Endothelial cell (in vitro differentiated cells): ENCODE measurements at regions not wholly inside any gene's neighbourhood (a gene's known extent, or its start where the extent isn't known, plus 50 kb on each side); places are given as distances from the start of the nearest gene placed in this dataset.

Experiments
- DNase-seq: peaks from one replicate; pipeline ENCODE4 v3.0.0; 2021; ENCODE audit warnings: low spot score
- H3K27ac Mint-ChIP-seq: one replicate; pipeline ENCODE4 v1.8.0; 2021; ENCODE audit warnings: mixed read lengths, inconsistent platforms; ENCODE audit not compliant: unreplicated experiment
- H3K27me3 Mint-ChIP-seq: one replicate; pipeline ENCODE4 v1.8.0; 2021; ENCODE audit warnings: mild to moderate bottlenecking, moderate library complexity, mixed read lengths, inconsistent platforms; ENCODE audit not compliant: unreplicated experiment
- H3K36me3 Mint-ChIP-seq: one replicate; pipeline ENCODE4 v1.8.0; 2021; ENCODE audit warnings: mild to moderate bottlenecking, low read depth, mixed read lengths, inconsistent platforms; ENCODE audit not compliant: unreplicated experiment
- H3K4me1 Mint-ChIP-seq: one replicate; pipeline ENCODE4 v1.8.0; 2021; ENCODE audit warnings: mild to moderate bottlenecking, mixed read lengths, inconsistent platforms; ENCODE audit not compliant: unreplicated experiment
- H3K4me3 Mint-ChIP-seq: one replicate; pipeline ENCODE4 v1.8.0; 2021; ENCODE audit warnings: mild to moderate bottlenecking, mixed read lengths, inconsistent platforms; ENCODE audit not compliant: unreplicated experiment
- H3K9me3 Mint-ChIP-seq: one replicate; pipeline ENCODE4 v1.8.0; 2021; ENCODE audit warnings: mixed read lengths, inconsistent platforms; ENCODE audit not compliant: unreplicated experiment
- TF ChIP-seq, protein P1 (sequence below): fragments of 200-600 bp; sonication (generic); IDR thresholded peaks from one replicate; pipeline ENCODE4 v1.5.0; 2021; ENCODE audit warnings: antibody characterized with exemption; ENCODE audit not compliant: unreplicated experiment

DNA sequence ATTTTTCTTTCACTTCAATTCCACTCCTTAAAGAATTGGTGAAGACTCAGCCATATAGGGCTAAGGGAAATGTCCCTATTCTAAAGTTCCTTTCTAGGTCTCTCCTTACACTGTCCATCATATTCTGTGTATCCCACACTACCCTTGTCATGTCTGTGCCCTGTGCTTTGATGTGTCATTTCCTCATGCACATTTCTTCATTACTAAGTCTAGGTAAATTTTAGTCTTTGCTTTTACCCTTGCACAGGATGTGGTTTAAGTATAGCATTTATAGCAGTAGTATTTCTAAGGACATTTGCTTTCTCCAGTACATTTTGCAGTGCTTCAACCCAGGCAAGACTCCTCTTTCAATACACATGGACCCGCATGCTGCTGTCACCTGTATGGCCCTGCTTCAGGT is 221.5 kb upstream of the ACVR2A start:
- H3K27ac Mint-ChIP-seq: no peak overlapping the region
- no peaks in the 10 kb centered on the region for H3K4me1 Mint-ChIP-seq

DNA sequence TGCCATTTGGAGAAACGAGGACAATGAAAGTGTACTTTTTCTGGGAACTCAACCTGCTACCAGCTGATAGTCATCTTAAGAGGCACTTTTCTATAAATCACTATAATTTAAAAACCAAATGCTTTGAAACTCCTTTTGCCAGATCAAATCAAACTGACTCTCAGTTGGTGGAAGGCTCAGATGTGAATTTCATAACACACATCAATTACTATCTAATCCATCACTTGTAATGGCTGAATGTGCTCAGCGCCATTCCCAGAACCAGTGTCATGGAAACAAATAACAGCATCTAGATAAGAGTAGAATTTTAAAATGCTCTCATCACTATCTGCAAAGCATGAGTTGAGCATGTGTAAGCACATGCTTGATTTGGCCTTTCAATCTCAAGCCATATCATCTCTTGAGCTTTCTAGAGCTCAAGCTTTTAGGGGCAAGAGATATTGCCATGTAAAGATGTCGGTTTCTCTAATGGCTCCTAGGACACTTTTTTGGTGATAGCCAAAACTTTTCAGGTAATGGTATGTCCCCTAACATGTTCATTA is 223.1 kb upstream of the ACVR2A start:
- Mint-ChIP-seq H3K36me3 (no peaks in the 10 kb centered on the region), H3K4me1 (no peaks in the 10 kb centered on the region), H3K9me3 (no peaks in the 10 kb centered on the region), H3K27ac (no peak overlapping the region), H3K4me3 (no peak overlapping the region), H3K27me3 (no peaks in the 10 kb centered on the region)
- TF ChIP-seq, protein P1, sequence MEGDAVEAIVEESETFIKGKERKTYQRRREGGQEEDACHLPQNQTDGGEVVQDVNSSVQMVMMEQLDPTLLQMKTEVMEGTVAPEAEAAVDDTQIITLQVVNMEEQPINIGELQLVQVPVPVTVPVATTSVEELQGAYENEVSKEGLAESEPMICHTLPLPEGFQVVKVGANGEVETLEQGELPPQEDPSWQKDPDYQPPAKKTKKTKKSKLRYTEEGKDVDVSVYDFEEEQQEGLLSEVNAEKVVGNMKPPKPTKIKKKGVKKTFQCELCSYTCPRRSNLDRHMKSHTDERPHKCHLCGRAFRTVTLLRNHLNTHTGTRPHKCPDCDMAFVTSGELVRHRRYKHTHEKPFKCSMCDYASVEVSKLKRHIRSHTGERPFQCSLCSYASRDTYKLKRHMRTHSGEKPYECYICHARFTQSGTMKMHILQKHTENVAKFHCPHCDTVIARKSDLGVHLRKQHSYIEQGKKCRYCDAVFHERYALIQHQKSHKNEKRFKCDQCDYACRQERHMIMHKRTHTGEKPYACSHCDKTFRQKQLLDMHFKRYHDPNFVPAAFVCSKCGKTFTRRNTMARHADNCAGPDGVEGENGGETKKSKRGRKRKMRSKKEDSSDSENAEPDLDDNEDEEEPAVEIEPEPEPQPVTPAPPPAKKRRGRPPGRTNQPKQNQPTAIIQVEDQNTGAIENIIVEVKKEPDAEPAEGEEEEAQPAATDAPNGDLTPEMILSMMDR: no peak
- DNase-seq: no peak

More for the DNA sequence above, 221.5 kb upstream of the ACVR2A start:
- Mint-ChIP-seq H3K9me3 (no peaks in the 10 kb centered on the region), H3K4me3 (no peak overlapping the region), H3K36me3 (no peaks in the 10 kb centered on the region), H3K27me3 (no peaks in the 10 kb centered on the region)
- DNase-seq: no peak
- TF ChIP-seq, protein P1: no peak

DNA sequence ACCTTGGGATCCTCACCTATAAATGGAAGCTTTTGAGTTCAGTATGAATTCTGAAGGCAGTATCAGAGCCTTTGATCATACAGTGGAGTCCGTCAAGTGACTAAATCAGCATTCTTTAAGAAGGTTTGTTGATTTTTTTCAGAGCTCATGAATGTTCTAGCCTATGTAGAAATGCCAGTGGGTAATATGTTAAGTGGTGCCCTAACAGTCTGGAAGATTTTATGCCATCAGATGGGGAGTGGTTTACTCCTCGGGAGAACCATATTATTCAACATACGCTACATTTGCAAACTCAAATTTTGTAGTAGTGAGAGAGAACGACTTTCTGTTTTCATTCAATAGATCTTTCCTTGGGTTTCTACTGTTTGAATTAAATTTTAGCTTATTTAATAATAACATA is 225.0 kb upstream of the ACVR2A start:
- no peaks in the 10 kb centered on the region for H3K9me3 Mint-ChIP-seq
- no peaks in the 10 kb centered on the region for H3K36me3 Mint-ChIP-seq
- H3K27me3 Mint-ChIP-seq: no peaks in the 10 kb centered on the region
- TF ChIP-seq, protein P1: no peak
- no peak overlapping the region for H3K4me3 Mint-ChIP-seq
- no peak overlapping the region for H3K27ac Mint-ChIP-seq
- no peak for DNase-seq
- no peaks in the 10 kb centered on the region for H3K4me1 Mint-ChIP-seq

DNA sequence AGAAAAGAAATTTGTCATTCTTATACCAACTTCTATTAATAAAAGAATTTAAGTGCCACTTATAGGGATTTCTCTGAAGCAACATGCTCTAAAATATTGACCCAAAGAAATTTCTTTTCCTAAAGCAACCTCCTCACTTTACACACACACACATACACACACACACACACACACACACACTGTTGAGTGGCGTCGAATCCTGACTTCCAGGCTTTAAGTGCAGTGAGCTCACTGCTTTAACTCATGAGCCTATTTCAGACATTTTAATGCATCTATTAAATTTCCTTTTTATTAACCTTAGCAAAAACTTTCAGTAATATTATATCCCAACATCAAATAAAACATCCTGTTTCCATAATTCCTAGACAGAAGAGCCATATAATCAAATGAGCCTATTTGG is 229.1 kb upstream of the ACVR2A start:
- DNase-seq: no peak
- Mint-ChIP-seq H3K36me3 (no peaks in the 10 kb centered on the region), H3K4me1 (no peaks in the 10 kb centered on the region), H3K9me3 (no peaks in the 10 kb centered on the region), H3K4me3 (no peak overlapping the region), H3K27ac (no peak overlapping the region), H3K27me3 (peaks cover 2% of the 10 kb centered on the region)
- TF ChIP-seq, protein P1: no peak

DNA sequence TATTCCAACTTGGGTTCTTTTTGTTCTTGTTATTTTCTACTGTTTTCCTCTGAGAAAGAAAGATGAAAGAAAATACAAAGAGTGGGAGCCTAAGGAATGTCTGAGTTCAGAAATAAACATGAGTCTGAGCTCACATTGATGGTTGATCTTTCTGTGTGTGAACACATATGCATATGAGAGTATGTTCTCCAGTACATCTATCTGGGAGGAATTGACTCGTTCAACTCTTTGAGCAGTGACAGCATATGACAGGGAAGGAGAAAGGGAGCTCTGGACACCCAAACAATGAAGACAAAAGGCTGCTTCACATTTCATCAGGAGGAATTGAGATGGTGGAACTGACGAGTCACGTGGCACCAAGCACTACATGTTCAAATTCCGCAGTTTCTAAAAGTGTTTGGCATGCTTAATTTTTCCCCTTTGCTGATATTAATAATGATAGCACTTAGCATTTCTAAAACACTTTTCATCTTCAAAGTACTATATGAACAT is 229.8 kb upstream of the ACVR2A start:
- TF ChIP-seq, protein P1: no peak
- H3K4me3 Mint-ChIP-seq: no peak overlapping the region
- no peak overlapping the region for H3K27ac Mint-ChIP-seq
- DNase-seq: no peak
- no peaks in the 10 kb centered on the region for H3K9me3 Mint-ChIP-seq
- H3K27me3 Mint-ChIP-seq: peaks cover 2% of the 10 kb centered on the region
- no peaks in the 10 kb centered on the region for H3K4me1 Mint-ChIP-seq
- H3K36me3 Mint-ChIP-seq: no peaks in the 10 kb centered on the region
